ENCODE measurements at regions not wholly inside any gene's neighbourhood (a gene's known extent, or its start where the extent isn't known, plus 50 kb on each side); places are given as distances from the start of the nearest gene placed in this dataset.

DNA sequence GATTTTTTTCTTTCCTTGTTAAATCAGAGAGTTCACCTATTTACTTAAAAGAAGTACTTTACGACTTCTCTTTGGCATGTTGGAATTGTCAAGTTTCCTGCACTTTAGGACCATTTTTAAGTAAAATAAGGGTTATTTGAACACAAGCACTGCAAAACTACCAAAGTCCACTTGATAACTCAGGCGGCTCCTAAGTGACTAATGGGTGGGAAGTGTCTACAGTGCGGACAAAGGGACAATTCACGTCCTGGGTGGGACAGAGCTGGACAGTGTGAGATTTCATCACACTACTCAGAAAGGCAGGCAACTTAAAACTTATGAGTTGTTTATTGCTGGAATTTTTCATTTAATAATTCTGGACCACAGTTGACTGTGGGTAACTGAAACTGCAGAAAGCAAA lies 590.2 kb upstream of the UBE2E2 start:
- no peak for DNase-seq (ENCODE audit: low read depth)
- no peak overlapping the region for H3K4me3 ChIP-seq (ENCODE audit: low read depth, low read length)
- TF ChIP-seq, protein P1, sequence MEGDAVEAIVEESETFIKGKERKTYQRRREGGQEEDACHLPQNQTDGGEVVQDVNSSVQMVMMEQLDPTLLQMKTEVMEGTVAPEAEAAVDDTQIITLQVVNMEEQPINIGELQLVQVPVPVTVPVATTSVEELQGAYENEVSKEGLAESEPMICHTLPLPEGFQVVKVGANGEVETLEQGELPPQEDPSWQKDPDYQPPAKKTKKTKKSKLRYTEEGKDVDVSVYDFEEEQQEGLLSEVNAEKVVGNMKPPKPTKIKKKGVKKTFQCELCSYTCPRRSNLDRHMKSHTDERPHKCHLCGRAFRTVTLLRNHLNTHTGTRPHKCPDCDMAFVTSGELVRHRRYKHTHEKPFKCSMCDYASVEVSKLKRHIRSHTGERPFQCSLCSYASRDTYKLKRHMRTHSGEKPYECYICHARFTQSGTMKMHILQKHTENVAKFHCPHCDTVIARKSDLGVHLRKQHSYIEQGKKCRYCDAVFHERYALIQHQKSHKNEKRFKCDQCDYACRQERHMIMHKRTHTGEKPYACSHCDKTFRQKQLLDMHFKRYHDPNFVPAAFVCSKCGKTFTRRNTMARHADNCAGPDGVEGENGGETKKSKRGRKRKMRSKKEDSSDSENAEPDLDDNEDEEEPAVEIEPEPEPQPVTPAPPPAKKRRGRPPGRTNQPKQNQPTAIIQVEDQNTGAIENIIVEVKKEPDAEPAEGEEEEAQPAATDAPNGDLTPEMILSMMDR (IDR thresholded peaks at IDR 0.05; ENCODE audit: insufficient read depth, low read depth, low read length, missing control alignments) = no peak

DNA sequence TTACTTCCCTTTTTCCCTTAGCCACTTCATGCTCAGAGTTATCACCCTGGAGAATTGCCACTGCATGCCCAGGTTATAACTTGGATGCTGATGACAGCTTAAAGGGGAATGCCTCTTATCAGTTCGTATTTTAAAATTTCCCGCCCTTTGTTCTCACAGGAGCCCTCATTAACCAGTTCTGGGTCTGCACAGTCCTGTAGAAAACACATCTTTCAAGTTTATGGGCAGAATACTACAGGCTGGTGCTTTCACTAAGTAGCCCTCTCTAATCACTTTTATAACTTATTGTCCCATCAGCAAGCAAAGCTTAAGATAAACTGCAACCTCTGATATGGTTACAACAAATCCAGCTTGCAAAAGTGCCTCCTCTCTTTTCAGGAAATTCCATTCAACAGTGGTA lies 587.3 kb upstream of the UBE2E2 start:
- DNase-seq (ENCODE audit: low read depth) = no peak
- TF ChIP-seq, protein P1 (IDR thresholded peaks at IDR 0.05; ENCODE audit: insufficient read depth, low read depth, low read length, missing control alignments) = no peak
- no peak overlapping the region for H3K4me3 ChIP-seq (ENCODE audit: low read depth, low read length)

GRCh38 chr3:22617372-22617771 lies 585.8 kb upstream of the UBE2E2 start:
- DNase-seq (ENCODE audit: low read depth) = no peak
- TF ChIP-seq, protein P1 (IDR thresholded peaks at IDR 0.05; ENCODE audit: insufficient read depth, low read depth, low read length, missing control alignments) = no peak
- no peak overlapping the region for H3K4me3 ChIP-seq (ENCODE audit: low read depth, low read length)

- no peak for DNase-seq (ENCODE audit: low read depth)
- TF ChIP-seq, protein P1 (IDR thresholded peaks at IDR 0.05; ENCODE audit: insufficient read depth, low read depth, low read length, missing control alignments) = no peak
- no peak overlapping the region for H3K4me3 ChIP-seq (ENCODE audit: low read depth, low read length)
These were observed 582.6 kb upstream of the UBE2E2 start for GRCh38 chr3:22620498-22620897.

DNA sequence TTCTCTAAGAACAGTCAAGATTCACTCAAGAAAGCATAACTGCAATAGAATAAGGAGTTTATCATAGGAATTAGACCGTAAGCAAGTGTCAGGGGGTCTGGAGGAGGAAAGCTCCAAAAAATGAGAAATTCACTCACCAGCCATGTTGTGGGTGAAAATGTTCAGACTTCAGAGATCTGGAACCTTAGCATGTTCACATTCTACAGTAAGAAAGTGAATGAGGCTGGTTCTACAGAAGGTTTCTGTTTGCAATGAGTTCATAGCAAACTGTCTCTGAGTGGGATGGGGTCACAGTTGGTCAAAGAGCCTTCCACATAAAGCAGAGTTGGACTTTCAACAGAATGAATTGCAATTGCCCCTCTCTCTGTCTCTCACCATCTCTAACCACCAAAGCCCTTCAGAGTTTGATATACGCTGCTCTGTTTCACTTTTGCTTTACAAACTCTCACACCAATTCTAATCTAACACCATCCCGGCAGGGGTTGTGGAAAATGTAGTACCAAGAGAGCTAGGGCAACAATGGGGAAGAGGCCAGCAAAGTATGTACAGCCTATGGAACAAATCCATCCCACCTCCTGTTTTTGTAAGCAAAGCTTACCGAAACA lies 581.8 kb upstream of the UBE2E2 start:
- DNase-seq (ENCODE audit: low read depth) = no peak
- peak overlapping the region; percentile 8 for H3K4me3 ChIP-seq (ENCODE audit: low read depth, low read length)
- TF ChIP-seq, protein P1 (IDR thresholded peaks at IDR 0.05; ENCODE audit: insufficient read depth, low read depth, low read length, missing control alignments) = no peak

DNA sequence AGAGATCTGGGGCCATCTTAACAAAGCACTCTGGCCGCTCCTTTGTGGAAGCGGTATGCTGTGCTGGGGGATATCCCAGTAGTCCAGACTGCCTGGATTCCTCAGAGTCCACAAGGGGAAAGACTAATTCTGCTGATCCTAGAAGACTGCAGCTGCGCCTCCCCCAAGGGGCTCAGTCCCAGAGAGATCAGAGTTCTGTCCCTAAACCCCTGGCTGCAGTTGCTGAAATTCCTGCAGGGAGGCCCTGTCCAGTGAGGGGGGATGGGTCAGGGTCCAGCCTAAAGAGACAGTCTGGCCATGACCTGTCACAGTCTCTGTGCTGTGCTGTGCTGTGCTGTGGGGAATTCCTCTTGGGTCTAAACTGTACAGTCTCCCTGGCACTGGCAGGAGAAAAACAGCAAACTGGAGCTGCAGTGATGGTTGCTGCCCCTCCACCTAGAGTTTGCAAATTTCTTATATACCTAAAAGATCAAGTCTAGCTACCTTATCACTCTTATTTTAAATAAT lies 575.1 kb upstream of the UBE2E2 start:
- H3K4me3 ChIP-seq (ENCODE audit: low read depth, low read length) = no peak overlapping the region
- no peak for DNase-seq (ENCODE audit: low read depth)

More for the DNA sequence above, 575.1 kb upstream of the UBE2E2 start:
- TF ChIP-seq, protein P1 (IDR thresholded peaks at IDR 0.05; ENCODE audit: insufficient read depth, low read depth, low read length, missing control alignments) = no peak
